ENCODE measurements at regions not wholly inside any gene's neighbourhood (a gene's known extent, or its start where the extent isn't known, plus 50 kb on each side); places are given as distances from the start of the nearest gene placed in this dataset. TPM values are rescaled to one million over a fixed set of nuclear protein-coding genes. Genes with fewer than 3 reads are reported as not detected.

Small RNAs in the stretch of these regions (small RNA-seq; reads per million reads assigned to genes)
- not detected for gene AC147067.2

Measured in K562 (cell line).